ENCODE measurements at regions not wholly inside any gene's neighbourhood (a gene's known extent, or its start where the extent isn't known, plus 50 kb on each side); places are given as distances from the start of the nearest gene placed in this dataset.

- TF ChIP-seq SMC3 (conservative IDR thresholded peaks at IDR 0.05; ENCODE audit: poor library complexity) = no peak
- TF ChIP-seq TAF1 (IDR thresholded peaks at IDR 0.05; ENCODE audit: low read depth) = no peak
- no peak for TF ChIP-seq REST (IDR thresholded peaks at IDR 0.05; ENCODE audit: borderline replicate concordance)
- TF ChIP-seq, protein P1, sequence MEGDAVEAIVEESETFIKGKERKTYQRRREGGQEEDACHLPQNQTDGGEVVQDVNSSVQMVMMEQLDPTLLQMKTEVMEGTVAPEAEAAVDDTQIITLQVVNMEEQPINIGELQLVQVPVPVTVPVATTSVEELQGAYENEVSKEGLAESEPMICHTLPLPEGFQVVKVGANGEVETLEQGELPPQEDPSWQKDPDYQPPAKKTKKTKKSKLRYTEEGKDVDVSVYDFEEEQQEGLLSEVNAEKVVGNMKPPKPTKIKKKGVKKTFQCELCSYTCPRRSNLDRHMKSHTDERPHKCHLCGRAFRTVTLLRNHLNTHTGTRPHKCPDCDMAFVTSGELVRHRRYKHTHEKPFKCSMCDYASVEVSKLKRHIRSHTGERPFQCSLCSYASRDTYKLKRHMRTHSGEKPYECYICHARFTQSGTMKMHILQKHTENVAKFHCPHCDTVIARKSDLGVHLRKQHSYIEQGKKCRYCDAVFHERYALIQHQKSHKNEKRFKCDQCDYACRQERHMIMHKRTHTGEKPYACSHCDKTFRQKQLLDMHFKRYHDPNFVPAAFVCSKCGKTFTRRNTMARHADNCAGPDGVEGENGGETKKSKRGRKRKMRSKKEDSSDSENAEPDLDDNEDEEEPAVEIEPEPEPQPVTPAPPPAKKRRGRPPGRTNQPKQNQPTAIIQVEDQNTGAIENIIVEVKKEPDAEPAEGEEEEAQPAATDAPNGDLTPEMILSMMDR (IDR thresholded peaks at IDR 0.05; ENCODE audit: poor library complexity, severe bottlenecking) = no peak
- no peak for TF ChIP-seq POLR2AphosphoS5 (IDR thresholded peaks at IDR 0.05)
- TF ChIP-seq EZH2 (IDR thresholded peaks at IDR 0.05; ENCODE audit: borderline replicate concordance, insufficient read depth, low read length, poor library complexity, severe bottlenecking) = no peak
- no peak for TF ChIP-seq RAD21 (conservative IDR thresholded peaks at IDR 0.05)
Observed at GRCh38 chr14:87419925-87420324, 573.1 kb downstream of the GALC start.
